Transverse colon (tissue), 4 donors: ENCODE measurements at regions not wholly inside any gene's neighbourhood (a gene's known extent, or its start where the extent isn't known, plus 50 kb on each side); places are given as distances from the start of the nearest gene placed in this dataset.

ENCODE experiments used
- DNase-seq: peaks from one replicate; pipeline ENCODE4 v3.0.0-alpha.2; 2019
- H3K27ac ChIP-seq, 4 donors: fragments of 200-600 bp; sonication (generic); 2 replicates each; pipeline ENCODE4 v1.5.1; 2016 to 2018; ENCODE audit warnings: inconsistent platforms in 4 of 4
- H3K27me3 ChIP-seq: fragments of 200-600 bp; sonication (generic); 2 replicates; pipeline ENCODE4 v1.5.1; 2017; ENCODE audit warnings: inconsistent platforms
- H3K36me3 ChIP-seq, 4 donors: fragments of 200-600 bp; sonication (generic); 2 replicates each; pipeline ENCODE4 v1.5.1; 2017 to 2019; ENCODE audit warnings: inconsistent platforms in 4 of 4
- H3K4me1 ChIP-seq, 4 donors: fragments of 200-600 bp; sonication (generic); 2 replicates each; pipeline ENCODE4 v1.5.1; 2017 to 2020; ENCODE audit warnings: inconsistent platforms in 4 of 4
- H3K4me3 ChIP-seq, 4 donors: fragments of 200-600 bp; sonication (generic); 1 replicate in 1 of 4; 2 replicates in 3 of 4; pipeline versions ENCODE4 v1.5.1 to v1.6.1; 2017 to 2019; ENCODE audit warnings: inconsistent platforms in 4 of 4
- H3K9me3 ChIP-seq, 2 donors: fragments of 200-600 bp; sonication (generic); 2 replicates each; pipeline ENCODE4 v1.5.1; 2017 to 2019; ENCODE audit warnings: inconsistent platforms in 2 of 2
- CTCF ChIP-seq, 5 experiments: fragments of 200-600 bp in 3 of 5; fragments of 450-650 bp in 2 of 5; sonication (generic) in 3 of 5; IDR thresholded peaks; 1 replicate in 2 of 5; 2 replicates in 3 of 5; pipeline ENCODE4 v1.5.1; 2016 to 2017; ENCODE audit warnings: antibody characterized with exemption in 5 of 5, inconsistent platforms in 3 of 5, mild to moderate bottlenecking in 2 of 5, moderate library complexity in 1 of 5
- EP300 ChIP-seq: sonication (generic); formaldehyde crosslinking; IDR thresholded peaks from one replicate; pipeline ENCODE4 v1.6.1; 2017; ENCODE audit warnings: antibody characterized with exemption, low read depth
- POLR2A ChIP-seq: fragments of 450-650 bp; IDR thresholded peaks from one replicate; pipeline ENCODE4 v1.6.1; 2016; ENCODE audit warnings: antibody characterized with exemption, mild to moderate bottlenecking, moderate library complexity
- POLR2AphosphoS5 ChIP-seq, 3 donors: sonication (generic); formaldehyde crosslinking; IDR thresholded peaks; one replicate each; pipeline ENCODE4 v1.6.1; 2016; ENCODE audit warnings: antibody characterized with exemption in 3 of 3
- WGBS, 2 donors: methylation state at CpG; one replicate each; pipeline ENCODE4 v1.1.5; 2018; ENCODE audit warnings: low coverage in 1 of 2; 5-methylcytosine and 5-hydroxymethylcytosine counted together
- in situ Hi-C, 4 donors: fragments of 200-750 bp; cut with MboI; loops; one replicate each; pipeline versions ENCODE4 v1.15.0 to v1.15.1; 2017; ENCODE audit warnings: low sequenced_read_pairs in 3 of 4, low pct_ligation_motif_present in 1 of 4, low pct_unique_long_range_greater_than_20kb in 1 of 4
- intact Hi-C: fragments of 100-400 bp; cut with DNase I; formaldehyde crosslinking; loops from one replicate; pipeline ENCODE4 v1.15.1; 2023; ENCODE audit warnings: low total_unique reads

- intact Hi-C loops (no loop called here), in situ Hi-C loops (no loop called here)
- no peak for DNase-seq
- Histone ChIP-seq H3K27me3 (no peaks in the 10 kb centered on the region), H3K4me1 (no peaks in the 10 kb centered on the region), H3K4me3 (no peak overlapping the region), H3K27ac (no peak overlapping the region), H3K36me3 (no peaks in the 10 kb centered on the region), H3K9me3 (peaks cover 0 to 4% of the 10 kb centered on the region in 2 donors)
- WGBS, 2 donors = 68 to 100% methylated on average over 3 to 4 of the region's 4 CpGs
- TF ChIP-seq CTCF (IDR thresholded peaks at IDR 0.05) (no peak), POLR2AphosphoS5 (IDR thresholded peaks at IDR 0.05) (no peak), EP300 (no peak), POLR2A (no peak)
These were observed 283.7 kb downstream of the ZNF608 start for GRCh38 chr5:124462751-124463150.

GRCh38 chr5:124461941-124462340 is 284.5 kb downstream of the ZNF608 start:
- intact Hi-C loops (no loop called here), in situ Hi-C loops (no loop called here)
- H3K27ac ChIP-seq = no peak overlapping the region
- no peak for DNase-seq
- no peaks in the 10 kb centered on the region for H3K4me1 ChIP-seq
- no peaks in the 10 kb centered on the region for H3K27me3 ChIP-seq
- H3K4me3 ChIP-seq = no peak overlapping the region
- WGBS, 2 donors = 78 to 80% methylated on average over 4 to 5 of the region's 5 CpGs
- H3K9me3 ChIP-seq = peaks cover 0 to 4% of the 10 kb centered on the region in 2 donors
- TF ChIP-seq EP300 (no peak), CTCF (IDR thresholded peaks at IDR 0.05) (no peak), POLR2AphosphoS5 (IDR thresholded peaks at IDR 0.05) (no peak), POLR2A (no peak)
- H3K36me3 ChIP-seq = no peaks in the 10 kb centered on the region

GRCh38 chr5:124461157-124461556 is 285.3 kb downstream of the ZNF608 start:
- TF ChIP-seq POLR2AphosphoS5 (IDR thresholded peaks at IDR 0.05) (no peak), EP300 (no peak), POLR2A (no peak), CTCF (IDR thresholded peaks at IDR 0.05) (no peak)

GRCh38 chr5:124460642-124461041 is 285.8 kb downstream of the ZNF608 start:
- TF ChIP-seq POLR2A = no peak
- TF ChIP-seq POLR2AphosphoS5 (IDR thresholded peaks at IDR 0.05) = no peak
- TF ChIP-seq EP300 = no peak
- TF ChIP-seq CTCF (IDR thresholded peaks at IDR 0.05) = no peak
- Histone ChIP-seq H3K4me1 (no peaks in the 10 kb centered on the region), H3K27me3 (no peaks in the 10 kb centered on the region), H3K4me3 (no peak overlapping the region), H3K27ac (no peak overlapping the region), H3K36me3 (no peaks in the 10 kb centered on the region), H3K9me3 (peaks cover 0 to 4% of the 10 kb centered on the region in 2 donors)
- intact Hi-C loops = no loop called here
- no peak for DNase-seq
- in situ Hi-C loops = no loop called here
- 73 to 81% methylated on average over 3 of the region's 3 CpGs for WGBS, 2 donors

More at GRCh38 chr5:124461157-124461556, 285.3 kb downstream of the ZNF608 start:
- peaks cover 0 to 4% of the 10 kb centered on the region in 2 donors for H3K9me3 ChIP-seq
- H3K4me1 ChIP-seq = no peaks in the 10 kb centered on the region
- no peaks in the 10 kb centered on the region for H3K27me3 ChIP-seq
- WGBS, 2 donors = 67% methylated on average over 1 of the region's 1 CpG; no CpG with 5 or more reads in 1 of the 2 donors
- in situ Hi-C loops = no loop called here
- no peaks in the 10 kb centered on the region for H3K36me3 ChIP-seq
- H3K4me3 ChIP-seq = no peak overlapping the region
- intact Hi-C loops = no loop called here
- no peak for DNase-seq
- no peak overlapping the region for H3K27ac ChIP-seq
